Neural progenitor cell (in vitro differentiated cells): ENCODE measurements at regions not wholly inside any gene's neighbourhood (a gene's known extent, or its start where the extent isn't known, plus 50 kb on each side); places are given as distances from the start of the nearest gene placed in this dataset.

Experiments used
- CTCF ChIP-seq: fragments of 200-600 bp; sonication (generic); IDR thresholded peaks from 2 replicates; pipeline ENCODE4 v1.5.1; 2017; ENCODE audit warnings: antibody characterized with exemption, mild to moderate bottlenecking
- EZH2 ChIP-seq: fragments of 200-600 bp; sonication (generic); IDR thresholded peaks from 2 replicates; pipeline ENCODE4 v1.6.1; 2017; ENCODE audit warnings: antibody characterized with exemption, mild to moderate bottlenecking, moderate library complexity

GRCh38 chr22:49197505-49197904 is 630.2 kb downstream of the BRD1 start:
- TF ChIP-seq EZH2 (no peak), CTCF (no peak)
